H9 (cell line): ENCODE measurements at regions not wholly inside any gene's neighbourhood (a gene's known extent, or its start where the extent isn't known, plus 50 kb on each side); places are given as distances from the start of the nearest gene placed in this dataset.

ENCODE experiments used
- DNase-seq: peaks from one replicate; pipeline ENCODE4 v3.0.0-alpha.2; 2017
- H2AFZ ChIP-seq: one replicate; pipeline ENCODE4 v1.6.1; 2013; ENCODE audit warnings: mild to moderate bottlenecking, low read length, control low read depth, moderate library complexity
- H2AK5ac ChIP-seq: 2 replicates; pipeline ENCODE4 v1.6.1; 2013; ENCODE audit warnings: low read length, control low read depth, mixed read lengths; ENCODE audit not compliant: insufficient read length
- H2BK120ac ChIP-seq: one replicate; pipeline ENCODE4 v1.6.1; 2013; ENCODE audit warnings: low read depth, mild to moderate bottlenecking, low read length, control low read depth, inconsistent platforms; ENCODE audit not compliant: poor library complexity, severe bottlenecking
- H2BK12ac ChIP-seq: 2 replicates; pipeline ENCODE4 v1.6.1; 2013; ENCODE audit warnings: low read length, control low read depth, mixed read lengths, low read depth; ENCODE audit not compliant: insufficient read length
- H2BK15ac ChIP-seq: 2 replicates; pipeline ENCODE4 v1.6.1; 2013; ENCODE audit warnings: low read depth, low read length, control low read depth
- H2BK20ac ChIP-seq: one replicate; pipeline ENCODE4 v1.6.1; 2013; ENCODE audit warnings: low read depth, mild to moderate bottlenecking, low read length, control low read depth, inconsistent platforms; ENCODE audit not compliant: poor library complexity, severe bottlenecking
- H2BK5ac ChIP-seq: 2 replicates; pipeline ENCODE4 v1.6.1; 2013; ENCODE audit warnings: low read length, control low read depth, mixed read lengths; ENCODE audit not compliant: insufficient read length
- H3K14ac ChIP-seq: 2 replicates; pipeline ENCODE4 v1.6.1; 2013; ENCODE audit warnings: low read length, control low read depth; ENCODE audit not compliant: insufficient read depth
- H3K18ac ChIP-seq: 2 replicates; pipeline ENCODE4 v1.6.1; 2013; ENCODE audit warnings: low read depth, mild to moderate bottlenecking, mixed read lengths, low read length, control low read depth; ENCODE audit not compliant: insufficient read length
- H3K23ac ChIP-seq: 2 replicates; pipeline ENCODE4 v1.6.1; 2013; ENCODE audit warnings: low read length, control low read depth, mixed read lengths, low read depth; ENCODE audit not compliant: insufficient read length
- H3K23me2 ChIP-seq: 2 replicates; pipeline ENCODE4 v1.6.1; 2013; ENCODE audit warnings: low read depth, mild to moderate bottlenecking, mixed read lengths, low read length, control low read depth; ENCODE audit not compliant: insufficient read length, poor library complexity, severe bottlenecking
- H3K27ac ChIP-seq: 2 replicates; pipeline ENCODE4 v1.5.1; 2013; ENCODE audit warnings: low read length, control low read depth, mixed read lengths, low read depth; ENCODE audit not compliant: insufficient read length
- H3K27me3 ChIP-seq: 2 replicates; pipeline ENCODE4 v1.6.1; 2013; ENCODE audit warnings: low read length, control low read depth, inconsistent platforms; ENCODE audit not compliant: insufficient read depth
- H3K4ac ChIP-seq: 2 replicates; pipeline ENCODE4 v1.6.1; 2013; ENCODE audit warnings: low read depth, mild to moderate bottlenecking, control low read depth, inconsistent platforms, low read length, moderate library complexity
- H3K4me1 ChIP-seq: 2 replicates; pipeline ENCODE4 v1.6.1; 2013; ENCODE audit warnings: low read length, control low read depth, inconsistent platforms; ENCODE audit not compliant: insufficient read depth
- H3K4me2 ChIP-seq: 2 replicates; pipeline ENCODE4 v1.6.1; 2013; ENCODE audit warnings: low read length, control low read depth, mixed read lengths; ENCODE audit not compliant: insufficient read length, insufficient read depth
- H3K56ac ChIP-seq: 2 replicates; pipeline ENCODE4 v1.6.1; 2013; ENCODE audit warnings: low read depth, mild to moderate bottlenecking, mixed read lengths, low read length, control low read depth; ENCODE audit not compliant: insufficient read length
- H3K79me1 ChIP-seq: 2 replicates; pipeline ENCODE4 v1.6.1; 2013; ENCODE audit warnings: low read depth, mild to moderate bottlenecking, moderate library complexity, low read length, control low read depth, inconsistent platforms; ENCODE audit not compliant: insufficient read depth, poor library complexity, severe bottlenecking
- H3K79me2 ChIP-seq: 2 replicates; pipeline ENCODE4 v1.6.1; 2013; ENCODE audit warnings: low read length, control low read depth, inconsistent platforms; ENCODE audit not compliant: insufficient read depth
- H3K9ac ChIP-seq: 2 replicates; pipeline ENCODE4 v1.6.1; 2013; ENCODE audit warnings: low read length, control low read depth, mixed read lengths; ENCODE audit not compliant: insufficient read length; ENCODE audit errors: extremely low read depth
- H3K9me3 ChIP-seq: one replicate; pipeline ENCODE4 v1.6.1; 2013; ENCODE audit warnings: low read depth, low read length, inconsistent platforms; ENCODE audit not compliant: control insufficient read depth
- H3T11ph ChIP-seq: one replicate; pipeline ENCODE4 v1.6.1; 2013; ENCODE audit warnings: mild to moderate bottlenecking, low read length, control low read depth, inconsistent platforms
- H4K20me1 ChIP-seq: one replicate; pipeline ENCODE4 v1.6.1; 2013; ENCODE audit not compliant: control insufficient read depth, insufficient read length, insufficient read depth
- H4K5ac ChIP-seq: 2 replicates; pipeline ENCODE4 v1.6.1; 2013; ENCODE audit warnings: low read depth, mild to moderate bottlenecking, mixed read lengths, low read length, control low read depth; ENCODE audit not compliant: insufficient read length
- H4K8ac ChIP-seq: replicated peaks from 2 replicates; pipeline ENCODE4 v1.6.1; 2013; ENCODE audit warnings: low read length, control low read depth, mixed read lengths, low read depth; ENCODE audit not compliant: insufficient read length
- H4K91ac ChIP-seq: 2 replicates; pipeline ENCODE4 v1.6.1; 2013; ENCODE audit warnings: low read depth, mild to moderate bottlenecking, moderate library complexity, mixed read lengths, low read length, control low read depth; ENCODE audit not compliant: insufficient read length
- H3K27ac Mint-ChIP-seq, 3 experiments: 2 replicates in 2 of 3; 3 replicates in 1 of 3; pipeline ENCODE4 v1.8.0; 2020 to 2021; ENCODE audit warnings: mixed read lengths in 3 of 3, mild to moderate bottlenecking in 1 of 3, moderate library complexity in 1 of 3
- H3K27me3 Mint-ChIP-seq: 2 replicates; pipeline ENCODE4 v1.8.0; 2021; ENCODE audit warnings: low read depth, mild to moderate bottlenecking, moderate library complexity, mixed read lengths
- H3K36me3 Mint-ChIP-seq, 3 experiments: 2 replicates in 2 of 3; 3 replicates in 1 of 3; pipeline ENCODE4 v1.8.0; 2020 to 2021; ENCODE audit warnings: low read depth in 3 of 3, mixed read lengths in 3 of 3; ENCODE audit not compliant: insufficient read depth in 1 of 3
- H3K4me1 Mint-ChIP-seq, 2 experiments: 2 replicates each; pipeline ENCODE4 v1.8.0; 2020; ENCODE audit warnings: mixed read lengths in 2 of 2
- H3K4me3 Mint-ChIP-seq, 2 experiments: 2 replicates in 1 of 2; 3 replicates in 1 of 2; pipeline ENCODE4 v1.8.0; 2020 to 2021; ENCODE audit warnings: mild to moderate bottlenecking in 2 of 2, mixed read lengths in 2 of 2, moderate library complexity in 1 of 2
- H3K9me3 Mint-ChIP-seq, 2 experiments: 2 replicates in 1 of 2; 3 replicates in 1 of 2; pipeline ENCODE4 v1.8.0; 2020; ENCODE audit warnings: mild to moderate bottlenecking in 2 of 2, mixed read lengths in 2 of 2, moderate library complexity in 1 of 2
- CTCF ChIP-seq: fragments of 200-600 bp; sonication (generic); conservative IDR thresholded peaks from 3 replicates; pipeline ENCODE4 v1.8.0; 2021; ENCODE audit warnings: antibody characterized with exemption, mild to moderate bottlenecking
- WGBS: extraction: QIAGEN DNeasy Blood & Tissue Kit; methylation state at CpG from one replicate; pipeline ENCODE4 v1.1.7; 2013; ENCODE audit warnings: missing lambda C conversion rate, low lambda C conversion rate, mixed read lengths; ENCODE audit not compliant: insufficient read length; ENCODE audit errors: extremely low coverage; 5-methylcytosine and 5-hydroxymethylcytosine counted together

- TF ChIP-seq CTCF: no peak
- Histone ChIP-seq H3K27ac (no peak overlapping the region), H4K91ac (no peak overlapping the region), H2BK5ac (no peak overlapping the region), H3K27me3 (no peaks in the 10 kb centered on the region), H3K14ac (no peak overlapping the region; the same call in 1 of the 2 replicates), H3K9ac (no peak overlapping the region), H3T11ph (no peak overlapping the region), H3K4ac (no peak overlapping the region), H4K20me1 (no peaks in the 10 kb centered on the region), H2AFZ (no peak overlapping the region), H2AK5ac (no peak overlapping the region), H3K18ac (no peak overlapping the region), H3K23ac (no peak overlapping the region), H2BK20ac (no peak overlapping the region), H4K5ac (no peak overlapping the region), H3K79me1 (no peaks in the 10 kb centered on the region), H2BK15ac (no peak overlapping the region), H3K4me2 (no peak overlapping the region), H3K56ac (no peak overlapping the region), H2BK12ac (no peak overlapping the region), H3K79me2 (no peaks in the 10 kb centered on the region), H2BK120ac (no peak overlapping the region), H3K9me3 (no peaks in the 10 kb centered on the region), H3K23me2 (no peaks in the 10 kb centered on the region), H4K8ac (no peak overlapping the region), H3K4me1 (peaks cover 2% of the 10 kb centered on the region; the same call in 1 of the 2 replicates)
- Mint-ChIP-seq H3K36me3 (no peaks in the 10 kb centered on the region), H3K27ac (peak overlapping the region in 1 of 3 experiments; percentile 95; a peak in 3 of 7 replicates), H3K9me3 (no peaks in the 10 kb centered on the region; a peak in 1 of 5 replicates), H3K4me1 (peaks cover 30 to 39% of the 10 kb centered on the region in 2 experiments), H3K27me3 (peaks cover 11% of the 10 kb centered on the region), H3K4me3 (no peak overlapping the region)
- no peak for DNase-seq
- no CpG with 5 or more reads among the region's 7 CpGs for WGBS
Measured at GRCh38 chr2:109066501-109066900, 62.5 kb upstream of the SH3RF3 start.
